Neuronal stem cell (in vitro differentiated cells): ENCODE measurements at regions not wholly inside any gene's neighbourhood (a gene's known extent, or its start where the extent isn't known, plus 50 kb on each side); places are given as distances from the start of the nearest gene placed in this dataset.

Experiments used
- DNase-seq: peaks from one replicate; pipeline ENCODE4 v3.0.0-alpha.2; 2013; ENCODE audit warnings: low spot score
- H2AFZ ChIP-seq: one replicate; pipeline ENCODE4 v1.6.1; 2013; ENCODE audit warnings: mild to moderate bottlenecking, low read length, inconsistent platforms
- H2AK5ac ChIP-seq: 2 replicates; pipeline ENCODE4 v1.6.1; 2013; ENCODE audit warnings: low read depth, mild to moderate bottlenecking, inconsistent platforms, low read length, moderate library complexity, mixed read lengths
- H2BK120ac ChIP-seq: 2 replicates; pipeline ENCODE4 v1.6.1; 2013; ENCODE audit warnings: low read depth, mild to moderate bottlenecking, inconsistent platforms, low read length, moderate library complexity, mixed read lengths
- H2BK12ac ChIP-seq: one replicate; pipeline ENCODE4 v1.6.1; 2013; ENCODE audit warnings: low read length, inconsistent platforms
- H2BK15ac ChIP-seq: 2 replicates; pipeline ENCODE4 v1.6.1; 2013; ENCODE audit warnings: mild to moderate bottlenecking, low read length, inconsistent platforms, mixed read lengths
- H2BK5ac ChIP-seq: one replicate; pipeline ENCODE4 v1.6.1; 2013; ENCODE audit warnings: inconsistent platforms, mild to moderate bottlenecking, low read length, moderate library complexity
- H3K14ac ChIP-seq: one replicate; pipeline ENCODE4 v1.6.1; 2013; ENCODE audit warnings: low read length, inconsistent platforms
- H3K18ac ChIP-seq: 2 replicates; pipeline ENCODE4 v1.6.1; 2013; ENCODE audit warnings: low read length, inconsistent platforms
- H3K23ac ChIP-seq: 2 replicates; pipeline ENCODE4 v1.6.1; 2013; ENCODE audit warnings: low read depth, mild to moderate bottlenecking, mixed read lengths, low read length, inconsistent platforms; ENCODE audit not compliant: poor library complexity
- H3K27ac ChIP-seq: replicated peaks from 3 replicates; pipeline ENCODE4 v1.5.1; 2013; ENCODE audit warnings: low read length, inconsistent platforms
- H3K27me3 ChIP-seq, 3 experiments: 2 replicates each; pipeline ENCODE4 v1.6.1; 2013; ENCODE audit warnings: low read length in 3 of 3, mild to moderate bottlenecking in 2 of 3, inconsistent platforms in 1 of 3, low read depth in 1 of 3, mixed read lengths in 1 of 3, moderate library complexity in 1 of 3; ENCODE audit not compliant: control insufficient read depth in 3 of 3, insufficient read depth in 3 of 3
- H3K36me3 ChIP-seq, 2 donors: replicated peaks in 1 of 2; 2 replicates each; pipeline ENCODE4 v1.6.1; 2013; ENCODE audit warnings: low read length in 2 of 2; ENCODE audit not compliant: control insufficient read depth in 2 of 2, insufficient read depth in 2 of 2
- H3K4ac ChIP-seq: 2 replicates; pipeline ENCODE4 v1.6.1; 2013; ENCODE audit warnings: inconsistent platforms, mild to moderate bottlenecking, low read length, moderate library complexity
- H3K4me1 ChIP-seq, 2 donors: 1 replicate in 1 of 2; 2 replicates in 1 of 2; pipeline ENCODE4 v1.6.1; 2013; ENCODE audit warnings: low read length in 2 of 2, low read depth in 1 of 2; ENCODE audit not compliant: control insufficient read depth in 2 of 2, insufficient read depth in 1 of 2
- H3K4me2 ChIP-seq: one replicate; pipeline ENCODE4 v1.6.1; 2013; ENCODE audit warnings: mild to moderate bottlenecking, low read length, inconsistent platforms; ENCODE audit not compliant: insufficient read depth, poor library complexity, severe bottlenecking
- H3K4me3 ChIP-seq, 2 donors: 2 replicates each; pipeline ENCODE4 v1.5.1; 2013; ENCODE audit warnings: low read length in 2 of 2, mild to moderate bottlenecking in 2 of 2, inconsistent platforms in 1 of 2, moderate library complexity in 1 of 2
- H3K79me1 ChIP-seq: one replicate; pipeline ENCODE4 v1.6.1; 2013; ENCODE audit warnings: low read depth, mild to moderate bottlenecking, inconsistent platforms, low read length, moderate library complexity
- H3K9ac ChIP-seq: one replicate; pipeline ENCODE4 v1.6.1; 2013; ENCODE audit warnings: mild to moderate bottlenecking, low read depth, low read length, inconsistent platforms; ENCODE audit not compliant: poor library complexity
- H3K9me3 ChIP-seq, 2 donors: replicated peaks in 1 of 2; 2 replicates each; pipeline versions ENCODE3 to v1.6.1; 2013; ENCODE audit warnings: low read length in 2 of 2, mild to moderate bottlenecking in 2 of 2, inconsistent platforms in 1 of 2, low read depth in 1 of 2, mixed read lengths in 1 of 2, moderate library complexity in 1 of 2; ENCODE audit not compliant: control insufficient read depth in 2 of 2, insufficient read depth in 1 of 2
- H4K8ac ChIP-seq: one replicate; pipeline ENCODE4 v1.6.1; 2013; ENCODE audit warnings: low read depth, mild to moderate bottlenecking, inconsistent platforms, low read length, moderate library complexity
- H4K91ac ChIP-seq: one replicate; pipeline ENCODE4 v1.6.1; 2013; ENCODE audit warnings: low read length, low read depth, mild to moderate bottlenecking, inconsistent platforms; ENCODE audit not compliant: poor library complexity
- WGBS, 2 donors: extraction: QIAGEN DNeasy Blood & Tissue Kit; methylation state at CpG; one replicate each; pipeline ENCODE4 v1.1.7; 2013; ENCODE audit warnings: missing lambda C conversion rate in 2 of 2, mixed read lengths in 1 of 2; ENCODE audit not compliant: insufficient read length in 2 of 2, insufficient replicate concordance in 1 of 2; ENCODE audit errors: extremely low coverage in 2 of 2; 5-methylcytosine and 5-hydroxymethylcytosine counted together

DNA sequence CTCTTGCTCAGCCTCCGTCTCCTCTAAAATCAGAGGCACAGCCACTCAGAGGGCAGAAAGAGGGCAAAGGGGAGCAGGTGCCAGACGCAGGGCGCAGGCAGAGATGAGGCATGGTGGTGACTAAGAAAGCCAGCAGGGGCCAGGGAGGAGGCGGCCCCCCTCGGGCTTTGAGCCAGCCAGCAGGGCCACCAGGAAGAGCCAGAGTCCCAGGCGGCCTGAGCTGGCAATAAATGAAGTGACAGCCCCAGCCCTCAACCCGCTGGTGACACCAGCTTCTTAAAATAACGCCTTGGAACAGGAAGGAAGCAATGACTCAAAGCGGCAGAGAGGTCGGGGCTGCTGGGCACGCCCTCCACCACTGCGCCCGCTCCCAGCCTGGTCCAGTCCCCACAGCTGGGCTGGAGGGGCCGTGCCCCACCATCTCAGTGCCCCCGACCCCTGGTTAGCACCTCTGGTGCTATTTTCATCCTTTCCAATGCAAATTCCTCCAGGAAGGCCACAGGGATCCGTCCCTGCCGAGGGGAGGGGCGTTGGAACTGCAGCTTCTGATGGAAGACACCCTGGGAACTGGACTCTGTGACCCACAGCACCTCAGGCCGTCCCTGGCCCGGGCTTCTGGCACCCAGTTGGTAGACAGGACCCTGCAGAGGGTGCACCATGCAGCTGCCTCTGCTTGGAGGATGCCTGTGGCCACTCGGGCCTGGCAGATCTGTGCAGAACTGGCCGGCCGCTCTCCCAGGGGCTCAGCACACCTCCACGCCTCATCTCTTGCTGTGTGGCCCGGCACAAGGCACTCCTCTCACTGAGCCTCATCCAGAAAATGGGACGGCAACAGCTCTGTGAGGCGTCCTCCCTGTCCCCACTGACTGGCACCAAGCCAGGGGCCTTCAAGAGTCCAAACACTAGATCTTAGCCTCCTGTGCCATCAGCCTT is 113.7 kb downstream of the NCOR2 start:
- Histone ChIP-seq H3K79me1 (peaks cover 10% of the 10 kb centered on the region), H3K9ac (no peak overlapping the region), H4K8ac (no peak overlapping the region), H2AK5ac (peak overlapping the region; percentile 96), H2AFZ (no peak overlapping the region), H2BK5ac (peak overlapping the region; percentile 62), H4K91ac (peak overlapping the region; percentile 53), H3K27ac (no peak overlapping the region), H3K23ac (no peak overlapping the region), H3K4me1 (peaks cover 16 to 34% of the 10 kb centered on the region in 2 donors), H3K4me2 (no peak overlapping the region), H2BK15ac (peak overlapping the region; percentile 73), H3K36me3 (peaks cover 11 to 13% of the 10 kb centered on the region in 2 donors), H3K4me3 (no peak overlapping the region), H3K4ac (no peak overlapping the region), H3K14ac (peak overlapping the region; percentile 17), H3K9me3 (no peaks in the 10 kb centered on the region), H3K27me3 (no peaks in the 10 kb centered on the region), H2BK120ac (peak overlapping the region; percentile 82), H2BK12ac (no peak overlapping the region), H3K18ac (peak overlapping the region; percentile 87)
- no CpG with 5 or more reads among the region's 27 CpGs for WGBS, 2 donors
- DNase-seq: no peak

DNA sequence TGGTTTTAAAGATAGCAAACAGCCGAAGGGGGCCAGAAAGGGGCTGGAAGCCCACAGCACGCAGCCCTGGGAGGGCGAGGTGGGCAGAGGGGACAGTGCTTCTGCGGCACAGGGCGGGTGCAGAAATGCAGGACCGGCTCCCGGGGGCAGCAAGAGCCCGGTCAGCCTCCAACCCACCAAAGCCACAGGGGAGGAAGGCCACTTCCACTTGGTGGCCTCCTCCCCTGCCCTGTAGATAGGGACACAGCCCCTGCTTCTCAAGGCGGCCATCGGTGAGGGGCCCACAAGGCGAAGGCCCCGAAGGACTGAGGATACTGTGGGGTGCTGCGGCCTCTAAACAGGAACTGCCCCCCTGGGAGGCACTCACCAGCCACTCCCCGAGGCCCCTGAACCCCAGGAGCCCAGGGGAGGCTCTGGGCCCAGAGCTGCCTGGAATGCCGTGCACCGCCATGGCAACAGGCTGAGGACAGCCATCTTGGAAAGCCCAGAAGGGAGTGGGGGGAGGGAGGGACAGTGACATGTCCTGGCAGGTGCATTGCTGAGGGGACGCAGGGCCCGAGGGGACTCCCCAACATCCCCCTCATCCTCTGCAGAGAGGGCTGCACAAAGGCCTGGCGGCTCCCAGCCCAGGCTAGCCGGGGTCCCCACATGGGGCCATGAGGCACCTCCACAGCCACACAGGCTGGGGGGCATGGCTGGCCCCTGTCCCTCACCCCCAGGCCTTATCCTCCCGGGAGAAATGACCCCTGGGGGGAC is 114.7 kb downstream of the NCOR2 start:
- Histone ChIP-seq H3K18ac (peak overlapping the region; percentile 87), H2BK120ac (peak overlapping the region; percentile 6), H2BK12ac (peak overlapping the region; percentile 75), H3K27ac (no peak overlapping the region), H3K4ac (peak overlapping the region; percentile 80), H2AFZ (no peak overlapping the region), H3K27me3 (no peaks in the 10 kb centered on the region), H4K8ac (no peak overlapping the region), H2BK5ac (peak overlapping the region; percentile 62), H2BK15ac (peak overlapping the region; percentile 73), H3K4me3 (no peak overlapping the region), H3K9me3 (no peaks in the 10 kb centered on the region), H3K23ac (peak overlapping the region; percentile 82), H4K91ac (peak overlapping the region; percentile 53), H3K4me1 (peaks cover 16 to 34% of the 10 kb centered on the region in 2 donors), H3K9ac (no peak overlapping the region), H3K14ac (peak overlapping the region; percentile 77), H2AK5ac (peak overlapping the region; percentile 96), H3K4me2 (no peak overlapping the region), H3K36me3 (peaks cover 12 to 15% of the 10 kb centered on the region in 2 donors), H3K79me1 (peaks cover 8% of the 10 kb centered on the region)
- DNase-seq: no peak
- WGBS, 2 donors: no CpG with 5 or more reads among the region's 21 CpGs

DNA sequence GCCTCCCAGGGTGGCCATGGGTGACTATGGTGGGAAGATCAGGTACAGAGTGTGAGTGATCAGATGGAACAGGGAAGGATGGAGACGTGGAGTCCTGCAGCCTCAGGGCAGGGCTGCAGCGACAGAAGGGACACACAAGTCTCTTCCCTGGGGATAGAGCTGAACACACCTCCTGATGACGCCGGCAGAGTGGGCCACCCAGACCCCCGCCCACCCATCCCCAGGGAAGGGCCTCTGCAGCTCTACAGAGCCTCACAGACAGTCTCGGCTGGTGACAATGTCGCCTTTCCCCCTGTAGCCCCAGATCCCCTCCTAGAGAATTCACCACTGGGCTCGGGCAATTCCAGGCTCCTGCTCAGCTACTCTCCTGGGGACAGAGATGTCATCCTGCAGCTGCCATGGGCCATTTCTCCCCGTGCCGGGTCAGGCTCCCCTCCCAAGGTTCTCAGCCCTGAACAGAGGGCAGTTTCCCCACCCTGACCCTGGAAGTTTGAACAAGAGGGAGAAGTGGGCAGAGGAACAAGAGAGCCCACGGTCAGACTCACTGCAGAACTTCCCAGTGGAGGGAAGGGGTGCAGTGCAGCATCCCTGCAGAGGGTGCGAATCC is 115.7 kb downstream of the NCOR2 start:
- peaks cover 8% of the 10 kb centered on the region for H3K79me1 ChIP-seq
- no peak for DNase-seq
- no peak overlapping the region for H2BK15ac ChIP-seq
- H4K8ac ChIP-seq: no peak overlapping the region
- no peaks in the 10 kb centered on the region for H3K27me3 ChIP-seq
- H2AFZ ChIP-seq: no peak overlapping the region
- H3K4me1 ChIP-seq: peaks cover 13 to 30% of the 10 kb centered on the region in 2 donors
- H4K91ac ChIP-seq: no peak overlapping the region
- no peak overlapping the region for H3K4me2 ChIP-seq
- H3K27ac ChIP-seq: no peak overlapping the region
- H3K18ac ChIP-seq: peak overlapping the region; percentile 62
- H3K23ac ChIP-seq: no peak overlapping the region
- H3K9me3 ChIP-seq: no peaks in the 10 kb centered on the region
- no peak overlapping the region for H3K4ac ChIP-seq
- H3K36me3 ChIP-seq: peaks cover 12 to 19% of the 10 kb centered on the region in 2 donors
- H2AK5ac ChIP-seq: no peak overlapping the region
- no peak overlapping the region for H2BK5ac ChIP-seq
- no CpG with 5 or more reads among the region's 12 CpGs for WGBS, 2 donors
- peak overlapping the region; percentile 54 for H3K9ac ChIP-seq
- no peak overlapping the region for H2BK12ac ChIP-seq
- H3K14ac ChIP-seq: no peak overlapping the region
- no peak overlapping the region for H3K4me3 ChIP-seq
- no peak overlapping the region for H2BK120ac ChIP-seq
